SK-N-SH treated with all-trans-retinoic acid at 6 μM for 48 hours (cell line): ENCODE measurements at regions not wholly inside any gene's neighbourhood (a gene's known extent, or its start where the extent isn't known, plus 50 kb on each side); places are given as distances from the start of the nearest gene placed in this dataset.

ENCODE experiments used
- ATAC-seq: fragments of 200-7000 bp; cut with Tn5 transposase; 3 replicates; pipeline ENCODE4 v1.9.1; 2020; ENCODE audit warnings: mild to moderate bottlenecking, moderate library complexity
- ARNTL ChIP-seq: fragments of 450-650 bp; formaldehyde crosslinking; IDR thresholded peaks from 2 replicates; pipeline ENCODE4 v1.5.0; 2020; ENCODE audit warnings: low read depth, mild to moderate bottlenecking, moderate library complexity, borderline replicate concordance
- BACH2 ChIP-seq: fragments of 250-450 bp; sonication (Bioruptor Pico); IDR thresholded peaks from 2 replicates; pipeline ENCODE4 v1.9.0; 2021; ENCODE audit warnings: mild to moderate bottlenecking, borderline replicate concordance
- CSRNP3 ChIP-seq: fragments of 250-450 bp; sonication (Bioruptor Pico); IDR thresholded peaks from 2 replicates; pipeline ENCODE4 v1.5.1; 2021; ENCODE audit warnings: mild to moderate bottlenecking, moderate library complexity
- ESRRG ChIP-seq: fragments of 250-450 bp; sonication (Bioruptor Pico); IDR thresholded peaks from 2 replicates; pipeline ENCODE4 v1.6.1; 2021; ENCODE audit warnings: mild to moderate bottlenecking
- OSR1 ChIP-seq: fragments of 250-450 bp; sonication (Bioruptor Pico); IDR thresholded peaks from 2 replicates; pipeline ENCODE4 v1.8.0; 2022; ENCODE audit warnings: moderate library complexity, mild to moderate bottlenecking, inconsistent platforms
- PATZ1 ChIP-seq: fragments of 250-450 bp; sonication (Bioruptor Pico); IDR thresholded peaks from 2 replicates; pipeline ENCODE4 v1.8.0; 2020; ENCODE audit warnings: mild to moderate bottlenecking, moderate library complexity, borderline replicate concordance
- RARB ChIP-seq: fragments of 250-450 bp; sonication (Bioruptor Pico); IDR thresholded peaks from 2 replicates; pipeline ENCODE4 v1.8.0; 2021; ENCODE audit warnings: mild to moderate bottlenecking, moderate library complexity
- SNAI2 ChIP-seq: fragments of 250-450 bp; sonication (Bioruptor Pico); IDR thresholded peaks from 2 replicates; pipeline ENCODE4 v1.5.0; 2020; ENCODE audit warnings: mild to moderate bottlenecking, moderate library complexity
- TCF4 ChIP-seq: fragments of 250-450 bp; sonication (Bioruptor Pico); IDR thresholded peaks from 2 replicates; pipeline ENCODE4 v1.8.0; 2021; ENCODE audit warnings: mild to moderate bottlenecking, moderate library complexity, borderline replicate concordance
- TOX ChIP-seq: fragments of 250-450 bp; sonication (Bioruptor Pico); IDR thresholded peaks from 2 replicates; pipeline ENCODE4 v1.8.0; 2021; ENCODE audit warnings: mild to moderate bottlenecking, moderate library complexity, borderline replicate concordance
- ZC3H10 ChIP-seq: fragments of 250-450 bp; sonication (Bioruptor Pico); IDR thresholded peaks from 2 replicates; pipeline ENCODE4 v1.5.1; 2021; ENCODE audit warnings: mild to moderate bottlenecking, moderate library complexity
- ZFP3 ChIP-seq: fragments of 250-450 bp; sonication (Bioruptor Pico); IDR thresholded peaks from 2 replicates; pipeline ENCODE4 v1.5.0; 2020; ENCODE audit warnings: mild to moderate bottlenecking, moderate library complexity
- ZFP30 ChIP-seq: fragments of 450-650 bp; formaldehyde crosslinking; IDR thresholded peaks from 2 replicates; pipeline ENCODE4 v1.5.0; 2022; ENCODE audit warnings: mild to moderate bottlenecking, moderate library complexity
- ZNF565 ChIP-seq: fragments of 450-650 bp; formaldehyde crosslinking; conservative IDR thresholded peaks from 2 replicates; pipeline ENCODE4 v1.5.0; 2020; ENCODE audit warnings: low read depth, mild to moderate bottlenecking, moderate library complexity
- ZNF8 ChIP-seq: fragments of 450-650 bp; formaldehyde crosslinking; IDR thresholded peaks from 2 replicates; pipeline ENCODE4 v1.5.0; 2020; ENCODE audit warnings: mild to moderate bottlenecking, moderate library complexity
- TF ChIP-seq, protein P1 (sequence below): fragments of 250-450 bp; sonication (Bioruptor Pico); IDR thresholded peaks from 2 replicates; pipeline ENCODE4 v1.5.1; 2020; ENCODE audit warnings: low read depth, mild to moderate bottlenecking, moderate library complexity
- TF ChIP-seq, protein P2 (sequence below): fragments of 250-450 bp; sonication (Bioruptor Pico); IDR thresholded peaks from 2 replicates; pipeline ENCODE4 v1.5.0; 2020; ENCODE audit warnings: mild to moderate bottlenecking, moderate library complexity
- TF ChIP-seq, protein P3 (sequence below): fragments of 250-450 bp; sonication (Bioruptor Pico); IDR thresholded peaks from 2 replicates; pipeline ENCODE4 v1.8.0; 2021; ENCODE audit warnings: low read depth, mild to moderate bottlenecking, moderate library complexity, borderline replicate concordance

DNA sequence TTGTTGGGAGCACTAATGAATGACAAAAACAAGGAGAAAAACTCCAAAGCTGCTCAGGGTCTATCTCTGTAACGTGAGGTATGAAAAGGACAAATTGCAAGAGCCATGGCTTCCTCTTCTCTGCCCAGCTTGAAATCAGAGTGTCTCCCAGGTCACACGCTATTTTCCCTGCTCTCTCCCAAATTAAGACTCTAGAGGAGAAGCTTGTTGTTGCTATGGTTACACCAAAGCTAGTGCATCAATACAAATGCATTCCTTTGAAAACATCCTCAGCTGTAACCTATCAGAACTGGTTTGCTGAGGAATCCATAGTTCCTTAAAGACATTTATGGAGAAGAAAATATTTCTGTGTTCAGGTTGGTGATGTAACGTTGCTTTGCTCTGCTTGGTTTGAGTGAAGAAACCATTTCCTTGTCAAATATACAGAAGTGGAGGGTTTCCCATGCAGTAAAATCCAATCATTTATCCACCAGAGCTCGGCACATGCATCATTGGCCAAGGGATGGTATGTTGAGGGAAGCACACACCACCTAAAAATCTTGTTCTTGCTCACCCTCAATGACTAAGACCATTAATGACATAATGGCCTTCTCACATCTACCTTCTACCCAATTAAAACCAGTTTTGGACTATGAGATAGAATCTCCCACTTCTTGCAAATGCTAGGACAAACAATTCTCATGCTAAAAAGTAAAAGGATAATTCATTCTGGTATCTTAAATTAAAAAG, 2135.6 kb upstream of the CELF4 start:
- TF ChIP-seq ESRRG (CRISPR knock-in tag) (no peak), ZFP30 (CRISPR knock-in tag) (no peak)
- TF ChIP-seq, protein P1, sequence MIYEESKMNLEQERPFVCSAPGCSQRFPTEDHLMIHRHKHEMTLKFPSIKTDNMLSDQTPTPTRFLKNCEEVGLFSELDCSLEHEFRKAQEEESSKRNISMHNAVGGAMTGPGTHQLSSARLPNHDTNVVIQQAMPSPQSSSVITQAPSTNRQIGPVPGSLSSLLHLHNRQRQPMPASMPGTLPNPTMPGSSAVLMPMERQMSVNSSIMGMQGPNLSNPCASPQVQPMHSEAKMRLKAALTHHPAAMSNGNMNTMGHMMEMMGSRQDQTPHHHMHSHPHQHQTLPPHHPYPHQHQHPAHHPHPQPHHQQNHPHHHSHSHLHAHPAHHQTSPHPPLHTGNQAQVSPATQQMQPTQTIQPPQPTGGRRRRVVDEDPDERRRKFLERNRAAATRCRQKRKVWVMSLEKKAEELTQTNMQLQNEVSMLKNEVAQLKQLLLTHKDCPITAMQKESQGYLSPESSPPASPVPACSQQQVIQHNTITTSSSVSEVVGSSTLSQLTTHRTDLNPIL: no peak
- no peak for ATAC-seq

GRCh38 chr18:39699340-39699964, 2133.9 kb upstream of the CELF4 start:
- no peak for TF ChIP-seq ZFP3 (CRISPR knock-in tag)
- ATAC-seq: no peak

DNA sequence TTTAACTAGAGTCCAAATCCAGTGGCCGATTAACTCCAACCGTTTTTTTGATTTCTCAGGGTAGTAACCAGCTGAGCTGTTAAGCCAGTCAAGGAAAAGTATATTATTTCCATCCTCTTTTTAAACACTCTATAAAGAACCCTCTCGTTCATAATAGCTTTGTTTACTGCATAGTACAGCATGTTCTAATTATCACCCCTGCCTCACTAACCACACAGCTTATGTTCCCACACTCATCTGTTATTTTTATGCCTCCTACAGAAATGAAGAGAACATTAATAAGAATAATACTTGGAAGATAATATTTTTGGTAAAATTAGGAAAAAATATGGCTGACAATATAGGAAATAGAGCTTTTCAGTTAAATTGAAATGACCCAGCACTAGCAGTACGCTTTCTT, 2132.8 kb upstream of the CELF4 start:
- ATAC-seq: no peak
- TF ChIP-seq, protein P1: no peak
- TF ChIP-seq TCF4 (CRISPR knock-in tag) (no peak), ZNF565 (CRISPR knock-in tag) (no peak), SNAI2 (no peak), RARB (CRISPR knock-in tag) (no peak), CSRNP3 (CRISPR knock-in tag) (no peak), ZNF8 (CRISPR knock-in tag) (no peak), ESRRG (CRISPR knock-in tag) (no peak), ARNTL (CRISPR knock-in tag) (no peak), ZFP30 (CRISPR knock-in tag) (no peak), OSR1 (CRISPR knock-in tag) (no peak), ZC3H10 (CRISPR knock-in tag) (no peak)
- TF ChIP-seq, protein P2, sequence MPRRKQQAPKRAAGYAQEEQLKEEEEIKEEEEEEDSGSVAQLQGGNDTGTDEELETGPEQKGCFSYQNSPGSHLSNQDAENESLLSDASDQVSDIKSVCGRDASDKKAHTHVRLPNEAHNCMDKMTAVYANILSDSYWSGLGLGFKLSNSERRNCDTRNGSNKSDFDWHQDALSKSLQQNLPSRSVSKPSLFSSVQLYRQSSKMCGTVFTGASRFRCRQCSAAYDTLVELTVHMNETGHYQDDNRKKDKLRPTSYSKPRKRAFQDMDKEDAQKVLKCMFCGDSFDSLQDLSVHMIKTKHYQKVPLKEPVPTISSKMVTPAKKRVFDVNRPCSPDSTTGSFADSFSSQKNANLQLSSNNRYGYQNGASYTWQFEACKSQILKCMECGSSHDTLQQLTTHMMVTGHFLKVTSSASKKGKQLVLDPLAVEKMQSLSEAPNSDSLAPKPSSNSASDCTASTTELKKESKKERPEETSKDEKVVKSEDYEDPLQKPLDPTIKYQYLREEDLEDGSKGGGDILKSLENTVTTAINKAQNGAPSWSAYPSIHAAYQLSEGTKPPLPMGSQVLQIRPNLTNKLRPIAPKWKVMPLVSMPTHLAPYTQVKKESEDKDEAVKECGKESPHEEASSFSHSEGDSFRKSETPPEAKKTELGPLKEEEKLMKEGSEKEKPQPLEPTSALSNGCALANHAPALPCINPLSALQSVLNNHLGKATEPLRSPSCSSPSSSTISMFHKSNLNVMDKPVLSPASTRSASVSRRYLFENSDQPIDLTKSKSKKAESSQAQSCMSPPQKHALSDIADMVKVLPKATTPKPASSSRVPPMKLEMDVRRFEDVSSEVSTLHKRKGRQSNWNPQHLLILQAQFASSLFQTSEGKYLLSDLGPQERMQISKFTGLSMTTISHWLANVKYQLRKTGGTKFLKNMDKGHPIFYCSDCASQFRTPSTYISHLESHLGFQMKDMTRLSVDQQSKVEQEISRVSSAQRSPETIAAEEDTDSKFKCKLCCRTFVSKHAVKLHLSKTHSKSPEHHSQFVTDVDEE (CRISPR knock-in tag): no peak
- TF ChIP-seq, protein P3, sequence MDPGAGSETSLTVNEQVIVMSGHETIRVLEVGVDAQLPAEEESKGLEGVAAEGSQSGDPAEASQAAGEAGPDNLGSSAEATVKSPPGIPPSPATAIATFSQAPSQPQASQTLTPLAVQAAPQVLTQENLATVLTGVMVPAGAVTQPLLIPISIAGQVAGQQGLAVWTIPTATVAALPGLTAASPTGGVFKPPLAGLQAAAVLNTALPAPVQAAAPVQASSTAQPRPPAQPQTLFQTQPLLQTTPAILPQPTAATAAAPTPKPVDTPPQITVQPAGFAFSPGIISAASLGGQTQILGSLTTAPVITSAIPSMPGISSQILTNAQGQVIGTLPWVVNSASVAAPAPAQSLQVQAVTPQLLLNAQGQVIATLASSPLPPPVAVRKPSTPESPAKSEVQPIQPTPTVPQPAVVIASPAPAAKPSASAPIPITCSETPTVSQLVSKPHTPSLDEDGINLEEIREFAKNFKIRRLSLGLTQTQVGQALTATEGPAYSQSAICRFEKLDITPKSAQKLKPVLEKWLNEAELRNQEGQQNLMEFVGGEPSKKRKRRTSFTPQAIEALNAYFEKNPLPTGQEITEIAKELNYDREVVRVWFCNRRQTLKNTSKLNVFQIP (CRISPR knock-in tag): no peak

DNA sequence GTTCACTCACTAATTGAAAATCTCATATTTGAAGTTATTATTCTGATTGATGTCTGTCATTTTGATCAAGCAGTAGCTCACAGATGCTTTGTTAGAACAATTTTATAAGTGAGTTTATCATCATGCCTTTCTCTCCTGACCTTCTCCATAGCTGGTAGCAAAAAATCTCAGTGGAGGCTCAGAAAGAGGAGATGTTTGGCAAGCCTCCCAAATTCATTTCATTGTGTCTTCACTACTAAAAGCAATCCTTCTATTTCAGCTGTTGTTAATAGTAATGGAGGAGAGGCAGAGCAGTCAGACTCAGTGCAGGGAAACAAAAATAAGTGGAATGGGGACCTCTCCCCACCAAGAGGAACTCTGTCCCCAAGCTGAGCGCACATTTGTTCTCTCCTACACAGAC, 2127.8 kb upstream of the CELF4 start:
- TF ChIP-seq ZNF565 (CRISPR knock-in tag): no peak
- TF ChIP-seq, protein P2 (CRISPR knock-in tag): no peak
- TF ChIP-seq ZFP3 (CRISPR knock-in tag): no peak
- TF ChIP-seq CSRNP3 (CRISPR knock-in tag): no peak
- no peak for TF ChIP-seq PATZ1 (CRISPR knock-in tag)
- no peak for TF ChIP-seq SNAI2
- TF ChIP-seq BACH2 (CRISPR knock-in tag): no peak
- TF ChIP-seq TOX (CRISPR knock-in tag): no peak
- TF ChIP-seq ZFP30 (CRISPR knock-in tag): no peak
- TF ChIP-seq, all 23 proteins: peak for 0
- no peak for ATAC-seq
